Endothelial cell of umbilical vein (primary cell): ENCODE measurements at regions not wholly inside any gene's neighbourhood (a gene's known extent, or its start where the extent isn't known, plus 50 kb on each side); places are given as distances from the start of the nearest gene placed in this dataset.

Experiments used
- BruUV-seq: library from RNA; stranded (reverse); fragments of 400-500 nt; replicated peaks from 2 replicates; lab custom pipeline; 2021; lab: Mats Ljungman, UMichigan
- CTCF ChIA-PET: fragments of 300-600, 350-600 bp; sonication (Branson Sonifier 250); formaldehyde crosslinking; loops from one replicate; lab custom pipeline; 2021; ENCODE audit warnings: antibody characterized with exemption, inconsistent platforms; lab: Charles Lee
- POLR2A ChIA-PET: fragments of 300-600, 350-600 bp; sonication (Branson Sonifier 250); formaldehyde crosslinking; loops from one replicate; lab custom pipeline; 2021; ENCODE audit warnings: antibody characterized with exemption, inconsistent platforms; lab: Charles Lee
- DNase-seq: peaks from one replicate; pipeline ENCODE4 v3.0.0-alpha.2; 2011; ENCODE audit warnings: low read depth, low spot score
- FAIRE-seq: peaks from 2 replicates; lab custom pipeline; 2011; peaks lifted over from hg19 to GRCh38; lab: Jason Lieb, UNC
- H2AFZ ChIP-seq: 2 replicates; pipeline ENCODE4 v1.6.0; 2012; ENCODE audit warnings: low read depth, low read length, control low read depth, inconsistent platforms
- H3K27ac ChIP-seq: 2 replicates; pipeline ENCODE4 v1.5.1; 2011; ENCODE audit warnings: low read depth, mild to moderate bottlenecking, control low read depth, low read length, moderate library complexity; ENCODE audit not compliant: insufficient read depth
- H3K27me3 ChIP-seq, 2 experiments: 2 replicates each; pipeline versions ENCODE4 v1.6.0 to v1.6.1; 2011; ENCODE audit warnings: low read length in 2 of 2, mixed read lengths in 1 of 2; ENCODE audit not compliant: control insufficient read depth in 2 of 2, insufficient read depth in 2 of 2
- H3K36me3 ChIP-seq, 2 experiments: 2 replicates in 1 of 2; 3 replicates in 1 of 2; pipeline ENCODE4 v1.5.1; 2011; ENCODE audit warnings: low read length in 2 of 2, mild to moderate bottlenecking in 1 of 2, moderate library complexity in 1 of 2; ENCODE audit not compliant: control insufficient read depth in 2 of 2, insufficient read depth in 2 of 2; ENCODE audit errors: extremely low read depth in 1 of 2
- H3K4me1 ChIP-seq: 3 replicates; pipeline ENCODE4 v1.5.1; 2011; ENCODE audit warnings: mild to moderate bottlenecking, low read length; ENCODE audit not compliant: control insufficient read depth, insufficient read depth; ENCODE audit errors: extremely low read depth
- H3K4me2 ChIP-seq: 2 replicates; pipeline ENCODE4 v1.6.1; 2011; ENCODE audit warnings: low read length, control low read depth, mixed read lengths; ENCODE audit not compliant: insufficient read depth
- H3K4me3 ChIP-seq, 3 experiments: fragments of 200-600 bp in 1 of 3; sonication (generic), shearing (Covaris generic) in 1 of 3; replicated peaks in 1 of 3; 2 replicates each; pipeline ENCODE4 v1.5.1; 2011 to 2016; ENCODE audit warnings: control low read depth in 3 of 3, low read length in 3 of 3, mild to moderate bottlenecking in 2 of 3, inconsistent platforms in 1 of 3, low read depth in 1 of 3, moderate library complexity in 1 of 3; ENCODE audit not compliant: insufficient read depth in 1 of 3
- H3K79me2 ChIP-seq: 2 replicates; pipeline ENCODE4 v1.6.0; 2012; ENCODE audit warnings: low read length, inconsistent platforms; ENCODE audit not compliant: control insufficient read depth, insufficient read depth
- H3K9ac ChIP-seq: replicated peaks from 2 replicates; pipeline ENCODE3; 2011; ENCODE audit warnings: low read length, control low read depth; ENCODE audit not compliant: insufficient read depth; ENCODE audit errors: extremely low read depth
- H3K9me1 ChIP-seq: replicated peaks from 3 replicates; pipeline ENCODE4 v1.6.0; 2011; ENCODE audit warnings: mild to moderate bottlenecking, low read length; ENCODE audit not compliant: control insufficient read depth, insufficient read depth; ENCODE audit errors: extremely low read depth
- H3K9me3 ChIP-seq: replicated peaks from 2 replicates; pipeline ENCODE4 v1.5.1; 2012; ENCODE audit warnings: low read length, inconsistent platforms; ENCODE audit not compliant: control insufficient read depth, insufficient read depth
- H4K20me1 ChIP-seq: replicated peaks from 2 replicates; pipeline ENCODE3; 2011; ENCODE audit warnings: mild to moderate bottlenecking, low read length; ENCODE audit not compliant: control insufficient read depth, insufficient read depth; ENCODE audit errors: extremely low read depth
- EZH2 ChIP-seq: IDR thresholded peaks from 2 replicates; pipeline ENCODE4 v1.6.1; 2012; ENCODE audit warnings: borderline replicate concordance, low read depth, mild to moderate bottlenecking, moderate library complexity, low read length, inconsistent platforms; ENCODE audit not compliant: severe bottlenecking
- FOS ChIP-seq: IDR thresholded peaks from 2 replicates; pipeline ENCODE4 v1.6.1; 2011; ENCODE audit warnings: mild to moderate bottlenecking, low read length, moderate library complexity, borderline replicate concordance; ENCODE audit not compliant: insufficient read depth
- GATA2 ChIP-seq: IDR thresholded peaks from 2 replicates; pipeline ENCODE4 v1.7.0; 2011; ENCODE audit warnings: low read depth, mild to moderate bottlenecking, moderate library complexity, mixed read lengths, low read length; ENCODE audit not compliant: insufficient read length, insufficient read depth
- JUN ChIP-seq: IDR thresholded peaks from 2 replicates; pipeline ENCODE4 v1.6.1; 2011; ENCODE audit warnings: borderline replicate concordance, low read depth; ENCODE audit not compliant: insufficient read length, insufficient read depth
- MYC ChIP-seq: IDR thresholded peaks from one replicate; pipeline ENCODE4 v1.6.1; 2011; ENCODE audit warnings: mild to moderate bottlenecking, low read depth, low read length
- POLR2A ChIP-seq: IDR thresholded peaks from 2 replicates; pipeline ENCODE4 v1.6.1; 2012; ENCODE audit warnings: low read depth, mild to moderate bottlenecking, control low read depth, low read length
- POLR2AphosphoS5 ChIP-seq: IDR thresholded peaks from 2 replicates; pipeline ENCODE4 v1.6.1; 2012; ENCODE audit warnings: low read depth, mild to moderate bottlenecking, control low read depth, low read length, moderate library complexity; ENCODE audit not compliant: insufficient read depth
- dilution Hi-C: fragments of 300-500 bp; cut with MboI; formaldehyde crosslinking; loops from one replicate; pipeline ENCODE4 v1.15.0; 2019; ENCODE audit warnings: low sequenced_read_pairs; ENCODE audit not compliant: extremely low pct_ligation_motif_present
- intact Hi-C: fragments of 100-400 bp; cut with micrococcal nuclease; formaldehyde crosslinking; loops from one replicate; pipeline ENCODE4 v1.10.0; 2022
- TF ChIP-seq, protein P1 (sequence below), 2 donors: IDR thresholded peaks; 1 replicate in 1 of 2; 2 replicates in 1 of 2; pipeline ENCODE4 v1.5.1; 2011; ENCODE audit warnings: low read length in 2 of 2, mild to moderate bottlenecking in 2 of 2, moderate library complexity in 2 of 2, control low read depth in 1 of 2, inconsistent platforms in 1 of 2, low read depth in 1 of 2; ENCODE audit not compliant: insufficient read depth in 1 of 2; ENCODE audit errors: extremely low read depth in 1 of 2
- TF ChIP-seq, protein P2 (sequence below): IDR thresholded peaks from 2 replicates; pipeline ENCODE4 v1.6.1; 2011; ENCODE audit not compliant: insufficient read depth, insufficient read length

DNA sequence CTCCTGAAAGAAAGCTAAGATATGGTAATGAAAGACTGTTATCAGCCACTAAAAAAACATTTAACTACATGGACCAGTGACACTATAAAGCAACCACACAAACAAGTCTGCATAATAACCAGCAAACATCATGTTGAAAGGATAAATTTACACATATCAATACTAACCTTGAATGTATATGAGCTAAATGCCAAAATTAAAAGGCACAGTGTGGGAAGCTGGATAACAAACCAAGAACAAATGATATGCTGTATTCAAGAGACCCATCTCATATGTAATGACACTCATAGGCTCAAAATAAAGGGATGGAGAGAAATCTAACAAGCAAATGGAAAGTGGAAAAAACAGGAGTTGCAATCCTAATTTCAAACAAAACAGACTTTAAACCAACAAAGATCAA lies 213.1 kb upstream of the CDH2 start:
- no TSS peak for BruUV-seq
- intact Hi-C loops, result no loop called here
- no peak for FAIRE-seq
- ChIA-PET POLR2A (no interaction called here), CTCF (no interaction called here)
- Histone ChIP-seq H3K27ac (no peak overlapping the region), H3K4me3 (no peak overlapping the region), H3K79me2 (no peaks in the 10 kb centered on the region), H3K4me1 (no peaks in the 10 kb centered on the region), H4K20me1 (no peaks in the 10 kb centered on the region), H3K9ac (no peak overlapping the region), H3K4me2 (no peak overlapping the region), H3K27me3 (peaks cover 0 to 2% of the 10 kb centered on the region in 2 experiments), H3K36me3 (no peaks in the 10 kb centered on the region), H2AFZ (no peak overlapping the region), H3K9me3 (no peaks in the 10 kb centered on the region), H3K9me1 (no peaks in the 10 kb centered on the region)
- no peak for TF ChIP-seq FOS
- no peak for TF ChIP-seq MYC
- TF ChIP-seq GATA2, result no peak
- TF ChIP-seq, protein P1, sequence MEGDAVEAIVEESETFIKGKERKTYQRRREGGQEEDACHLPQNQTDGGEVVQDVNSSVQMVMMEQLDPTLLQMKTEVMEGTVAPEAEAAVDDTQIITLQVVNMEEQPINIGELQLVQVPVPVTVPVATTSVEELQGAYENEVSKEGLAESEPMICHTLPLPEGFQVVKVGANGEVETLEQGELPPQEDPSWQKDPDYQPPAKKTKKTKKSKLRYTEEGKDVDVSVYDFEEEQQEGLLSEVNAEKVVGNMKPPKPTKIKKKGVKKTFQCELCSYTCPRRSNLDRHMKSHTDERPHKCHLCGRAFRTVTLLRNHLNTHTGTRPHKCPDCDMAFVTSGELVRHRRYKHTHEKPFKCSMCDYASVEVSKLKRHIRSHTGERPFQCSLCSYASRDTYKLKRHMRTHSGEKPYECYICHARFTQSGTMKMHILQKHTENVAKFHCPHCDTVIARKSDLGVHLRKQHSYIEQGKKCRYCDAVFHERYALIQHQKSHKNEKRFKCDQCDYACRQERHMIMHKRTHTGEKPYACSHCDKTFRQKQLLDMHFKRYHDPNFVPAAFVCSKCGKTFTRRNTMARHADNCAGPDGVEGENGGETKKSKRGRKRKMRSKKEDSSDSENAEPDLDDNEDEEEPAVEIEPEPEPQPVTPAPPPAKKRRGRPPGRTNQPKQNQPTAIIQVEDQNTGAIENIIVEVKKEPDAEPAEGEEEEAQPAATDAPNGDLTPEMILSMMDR (IDR thresholded peaks at IDR 0.05; ENCODE audit: extremely low read depth in 1 of 2, insufficient read depth in 1 of 2, low read depth in 1 of 2, low read length in 2 of 2), result no peak
- no peak for TF ChIP-seq JUN
- TF ChIP-seq, protein P2, sequence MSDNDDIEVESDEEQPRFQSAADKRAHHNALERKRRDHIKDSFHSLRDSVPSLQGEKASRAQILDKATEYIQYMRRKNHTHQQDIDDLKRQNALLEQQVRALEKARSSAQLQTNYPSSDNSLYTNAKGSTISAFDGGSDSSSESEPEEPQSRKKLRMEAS, result no peak
- no peak for TF ChIP-seq POLR2A
- TF ChIP-seq EZH2, result no peak
- TF ChIP-seq POLR2AphosphoS5, result no peak
- dilution Hi-C loops, result no loop called here
- DNase-seq, result no peak
